ENCODE measurements at regions not wholly inside any gene's neighbourhood (a gene's known extent, or its start where the extent isn't known, plus 50 kb on each side); places are given as distances from the start of the nearest gene placed in this dataset.
"Not testable (repeated sequence)": the region's sequence is repeated elsewhere in the genome, so short reads cannot be mapped to it uniquely, and the experiment has no call there.

GRCh38 chr5:17405976-17406375 lies 92.1 kb upstream of the TAF11L2 start:
- H3K9me3 ChIP-seq (ENCODE audit: control insufficient read depth in 5 of 5, low read length in 5 of 5), result no peaks in the 10 kb centered on the region
- H3K4me3 ChIP-seq (ENCODE audit: low read depth in 1 of 5, low read length in 5 of 5), result no peak overlapping the region
- H3K9ac ChIP-seq (ENCODE audit: low read length in 5 of 5), result no peak overlapping the region
- peaks cover 0 to 6% (median 0%) of the 10 kb centered on the region in 5 donors for H3K27me3 ChIP-seq (ENCODE audit: control insufficient read depth in 5 of 5, insufficient read depth in 4 of 5, low read length in 5 of 5)
- no peaks in the 10 kb centered on the region for H3K36me3 ChIP-seq (ENCODE audit: control insufficient read depth in 5 of 5, insufficient read depth in 5 of 5, low read length in 5 of 5)
- H3K4me1 ChIP-seq (ENCODE audit: control insufficient read depth in 5 of 5, insufficient read depth in 5 of 5, low read length in 5 of 5), result no peaks in the 10 kb centered on the region
- no peak overlapping the region for H3K27ac ChIP-seq (ENCODE audit: low read depth, low read length)

DNA sequence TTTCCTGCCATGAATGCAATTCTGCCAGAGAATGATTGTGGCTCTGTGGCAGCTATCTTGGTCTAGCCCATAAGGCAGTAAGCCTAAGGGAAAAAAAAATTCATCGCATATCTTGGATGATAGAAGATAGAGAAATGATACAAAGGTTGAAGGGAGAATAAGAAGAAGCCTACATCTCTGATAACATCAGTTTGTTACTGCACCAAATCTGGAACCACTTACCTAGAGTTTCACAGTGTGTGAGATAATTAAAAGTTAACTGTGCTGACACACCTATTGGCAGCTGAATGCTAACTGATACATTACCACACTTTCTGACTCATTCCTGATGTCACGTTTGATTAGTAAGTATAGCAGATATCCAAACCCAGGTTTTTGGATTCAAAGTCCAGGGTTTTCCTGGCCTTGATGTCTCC lies 91.6 kb upstream of the TAF11L2 start:
- no peak overlapping the region for H3K4me3 ChIP-seq (ENCODE audit: low read depth in 1 of 5, low read length in 5 of 5)
- no peaks in the 10 kb centered on the region for H3K4me1 ChIP-seq (ENCODE audit: control insufficient read depth in 5 of 5, insufficient read depth in 5 of 5, low read length in 5 of 5)
- H3K27ac ChIP-seq (ENCODE audit: low read depth, low read length), result no peak overlapping the region
- no peaks in the 10 kb centered on the region for H3K36me3 ChIP-seq (ENCODE audit: control insufficient read depth in 5 of 5, insufficient read depth in 5 of 5, low read length in 5 of 5)
- H3K9ac ChIP-seq (ENCODE audit: low read length in 5 of 5), result no peak overlapping the region
- no peaks in the 10 kb centered on the region for H3K9me3 ChIP-seq (ENCODE audit: control insufficient read depth in 5 of 5, low read length in 5 of 5)
- peaks cover 0 to 3% (median 0%) of the 10 kb centered on the region in 5 donors for H3K27me3 ChIP-seq (ENCODE audit: control insufficient read depth in 5 of 5, insufficient read depth in 4 of 5, low read length in 5 of 5)

DNA sequence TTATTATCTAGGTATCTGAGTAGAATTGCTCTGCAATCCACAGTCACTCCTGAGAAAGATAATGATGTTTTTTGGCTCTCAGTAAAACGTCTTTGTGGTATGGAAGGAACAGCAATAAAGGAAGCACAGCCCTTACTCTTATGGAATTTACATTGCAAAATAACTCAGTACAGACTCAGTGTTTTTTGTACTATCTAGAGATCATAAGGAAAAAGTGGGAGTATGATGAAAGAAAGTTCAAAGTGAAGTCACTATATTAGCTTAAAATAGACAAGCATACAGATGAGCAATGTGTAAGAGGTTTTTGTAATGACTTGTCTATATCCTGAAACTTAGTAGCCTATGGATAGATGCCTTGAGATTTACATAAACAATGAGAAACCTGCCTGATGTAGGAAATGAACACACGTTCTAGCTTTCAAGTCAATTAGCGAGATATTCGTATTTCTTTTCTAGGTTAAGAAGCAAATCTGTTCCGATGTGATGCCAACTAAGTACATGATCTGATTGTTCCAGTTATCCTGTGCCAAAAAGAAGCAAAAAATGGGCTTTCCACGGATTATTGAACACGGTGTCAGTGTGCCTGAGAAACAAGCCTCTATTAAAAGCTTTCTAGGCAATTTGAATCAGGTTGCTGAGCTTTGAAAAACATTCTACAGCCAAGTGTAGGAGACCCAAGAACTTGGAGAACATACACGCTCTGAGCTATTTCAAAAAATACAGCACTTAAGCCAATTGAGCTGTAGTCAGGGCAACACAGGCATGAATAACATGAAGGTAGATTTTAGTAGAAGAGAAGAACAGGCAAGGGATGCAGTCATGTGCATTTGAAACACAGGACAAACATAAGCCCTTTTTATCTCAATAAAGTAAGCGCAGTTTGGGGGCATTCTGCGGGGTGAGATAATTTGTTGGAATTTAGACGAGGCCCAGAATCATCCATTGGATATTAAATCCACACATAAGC lies 86.3 kb upstream of the TAF11L2 start:
- Histone ChIP-seq H3K4me3 (ENCODE audit: low read depth in 1 of 5, low read length in 5 of 5) (no peak overlapping the region), H3K9me3 (ENCODE audit: control insufficient read depth in 5 of 5, low read length in 5 of 5) (no peaks in the 10 kb centered on the region), H3K4me1 (ENCODE audit: control insufficient read depth in 5 of 5, insufficient read depth in 5 of 5, low read length in 5 of 5) (no peaks in the 10 kb centered on the region), H3K9ac (ENCODE audit: low read length in 5 of 5) (no peak overlapping the region), H3K27ac (ENCODE audit: low read depth, low read length) (no peak overlapping the region), H3K27me3 (ENCODE audit: control insufficient read depth in 5 of 5, insufficient read depth in 4 of 5, low read length in 5 of 5) (no peaks in the 10 kb centered on the region), H3K36me3 (ENCODE audit: control insufficient read depth in 5 of 5, insufficient read depth in 5 of 5, low read length in 5 of 5) (no peaks in the 10 kb centered on the region)

DNA sequence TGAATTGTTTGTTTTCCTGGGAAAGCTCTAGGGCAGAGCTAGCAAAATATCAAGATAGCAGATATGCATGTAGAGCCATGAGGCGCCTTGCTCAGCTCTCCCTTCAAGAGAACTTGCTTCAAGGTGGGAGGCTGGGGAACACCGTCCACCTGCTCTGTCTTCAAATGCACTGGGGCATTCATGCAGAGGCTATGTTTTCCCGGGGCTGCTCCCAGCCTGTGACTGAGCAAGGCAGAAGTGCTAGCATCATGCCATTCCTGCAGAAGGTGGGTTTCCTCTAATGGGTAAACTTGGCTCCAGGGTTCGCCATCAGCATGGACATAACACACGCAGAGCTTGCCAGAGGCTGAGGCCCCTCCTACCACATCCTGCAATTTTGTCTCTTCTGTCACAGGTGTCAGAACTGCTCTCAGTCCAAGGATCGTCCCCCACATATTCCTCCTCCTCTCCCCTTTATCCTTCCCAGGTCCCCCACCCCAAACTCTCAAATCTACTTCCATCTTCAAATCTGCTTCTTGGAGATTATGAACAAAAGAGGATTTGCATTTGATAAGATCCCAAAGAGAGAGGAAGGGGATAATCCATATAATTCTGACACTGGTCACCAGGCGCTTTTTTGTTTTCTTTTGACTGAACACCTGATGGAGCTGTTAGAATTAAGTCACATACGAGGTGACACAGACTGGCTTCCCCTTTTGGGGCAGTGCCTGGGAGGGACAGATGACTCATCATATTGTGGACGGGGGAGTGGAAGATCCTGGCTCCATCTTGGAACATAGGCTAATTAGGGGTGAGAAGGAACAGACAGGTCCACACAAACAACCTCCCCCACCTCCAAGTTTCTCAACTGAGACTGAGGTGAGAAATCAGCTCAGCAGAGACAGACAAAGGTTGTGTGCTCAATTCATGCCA lies 85.0 kb upstream of the TAF11L2 start:
- Histone ChIP-seq H3K36me3 (ENCODE audit: control insufficient read depth in 5 of 5, insufficient read depth in 5 of 5, low read length in 5 of 5) (no peaks in the 10 kb centered on the region), H3K4me1 (ENCODE audit: control insufficient read depth in 5 of 5, insufficient read depth in 5 of 5, low read length in 5 of 5) (no peaks in the 10 kb centered on the region), H3K9ac (ENCODE audit: low read length in 5 of 5) (no peak overlapping the region), H3K4me3 (ENCODE audit: low read depth in 1 of 5, low read length in 5 of 5) (no peak overlapping the region), H3K27me3 (ENCODE audit: control insufficient read depth in 5 of 5, insufficient read depth in 4 of 5, low read length in 5 of 5) (no peaks in the 10 kb centered on the region), H3K27ac (ENCODE audit: low read depth, low read length) (no peak overlapping the region), H3K9me3 (ENCODE audit: control insufficient read depth in 5 of 5, low read length in 5 of 5) (no peaks in the 10 kb centered on the region)

DNA sequence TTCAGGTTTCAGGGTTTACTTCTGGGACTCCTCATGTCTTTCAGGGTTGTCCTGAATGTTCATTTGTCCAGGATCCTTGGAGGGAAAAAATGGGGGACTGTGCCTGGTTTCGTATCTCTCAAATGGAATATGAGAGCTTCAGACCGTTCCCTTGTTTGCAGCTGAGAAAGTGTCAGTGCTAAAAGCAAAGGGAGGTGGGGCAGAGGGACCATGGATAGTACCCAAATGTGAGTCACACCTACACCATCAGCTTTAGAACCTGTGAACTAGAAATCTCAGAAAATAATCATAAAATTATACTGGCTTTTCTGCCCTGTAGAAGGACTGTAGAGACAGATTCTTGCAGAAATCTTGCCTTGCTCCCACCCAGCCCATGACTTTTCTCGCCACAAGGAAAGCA lies 84.3 kb upstream of the TAF11L2 start:
- Histone ChIP-seq H3K4me3 (ENCODE audit: low read depth in 1 of 5, low read length in 5 of 5) (no peak overlapping the region), H3K27ac (ENCODE audit: low read depth, low read length) (no peak overlapping the region), H3K4me1 (ENCODE audit: control insufficient read depth in 5 of 5, insufficient read depth in 5 of 5, low read length in 5 of 5) (no peaks in the 10 kb centered on the region), H3K36me3 (ENCODE audit: control insufficient read depth in 5 of 5, insufficient read depth in 5 of 5, low read length in 5 of 5) (no peaks in the 10 kb centered on the region), H3K9ac (ENCODE audit: low read length in 5 of 5) (no peak overlapping the region), H3K27me3 (ENCODE audit: control insufficient read depth in 5 of 5, insufficient read depth in 4 of 5, low read length in 5 of 5) (no peaks in the 10 kb centered on the region), H3K9me3 (ENCODE audit: control insufficient read depth in 5 of 5, low read length in 5 of 5) (no peaks in the 10 kb centered on the region)

DNA sequence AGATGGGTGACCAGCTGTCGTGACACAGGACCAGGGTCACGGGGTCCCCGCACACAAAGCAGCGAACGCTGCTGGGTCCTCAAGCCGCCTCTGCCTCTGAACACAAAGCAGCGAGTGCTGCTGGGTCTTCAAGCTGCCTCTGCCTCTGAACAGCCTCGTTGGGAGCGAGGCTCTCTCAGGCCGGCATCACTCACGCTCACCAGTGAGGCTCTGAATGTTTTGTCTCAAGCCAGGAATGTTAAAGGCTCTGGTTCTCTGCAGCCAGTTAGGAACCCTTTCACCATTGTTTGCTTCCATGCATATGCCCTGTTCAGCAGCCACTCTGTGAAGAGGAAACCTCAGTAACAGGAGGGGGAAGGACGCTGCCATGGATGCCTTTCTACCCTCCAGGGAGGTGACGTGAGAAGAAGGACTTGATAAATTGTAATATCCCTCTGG lies 82.7 kb upstream of the TAF11L2 start:
- Histone ChIP-seq H3K9ac (ENCODE audit: low read length in 5 of 5) (no peak overlapping the region), H3K27me3 (ENCODE audit: control insufficient read depth in 5 of 5, insufficient read depth in 4 of 5, low read length in 5 of 5) (no peaks in the 10 kb centered on the region), H3K27ac (ENCODE audit: low read depth, low read length) (no peak overlapping the region), H3K4me1 (ENCODE audit: control insufficient read depth in 5 of 5, insufficient read depth in 5 of 5, low read length in 5 of 5) (no peaks in the 10 kb centered on the region), H3K9me3 (ENCODE audit: control insufficient read depth in 5 of 5, low read length in 5 of 5) (no peaks in the 10 kb centered on the region), H3K4me3 (ENCODE audit: low read depth in 1 of 5, low read length in 5 of 5) (no peak overlapping the region), H3K36me3 (ENCODE audit: control insufficient read depth in 5 of 5, insufficient read depth in 5 of 5, low read length in 5 of 5) (no peaks in the 10 kb centered on the region)

DNA sequence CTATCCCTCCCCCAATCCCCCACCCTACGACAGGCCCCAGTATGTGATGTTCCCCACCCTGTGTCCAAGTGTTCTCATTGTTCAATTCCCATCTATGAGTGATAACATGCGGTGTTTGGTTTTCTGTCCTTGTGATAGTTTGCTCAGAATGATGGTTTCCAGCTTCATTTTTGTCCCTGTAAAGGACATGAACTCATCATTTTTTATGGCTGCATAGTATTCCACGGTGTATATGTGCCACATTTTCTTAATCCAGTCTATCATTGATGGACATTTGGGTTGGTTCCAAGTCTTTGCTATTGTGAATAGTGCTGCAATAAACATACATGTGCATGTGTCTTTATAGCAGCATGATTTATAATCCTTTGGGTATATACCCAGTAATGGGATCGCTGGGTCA lies 81.7 kb upstream of the TAF11L2 start:
- H3K27me3 ChIP-seq (ENCODE audit: control insufficient read depth in 5 of 5, insufficient read depth in 4 of 5, low read length in 5 of 5); H3K4me1 ChIP-seq (ENCODE audit: control insufficient read depth in 5 of 5, insufficient read depth in 5 of 5, low read length in 5 of 5); H3K27ac ChIP-seq (ENCODE audit: low read depth, low read length); H3K9ac ChIP-seq (ENCODE audit: low read length in 5 of 5); H3K4me3 ChIP-seq (ENCODE audit: low read depth in 1 of 5, low read length in 5 of 5); H3K9me3 ChIP-seq (ENCODE audit: control insufficient read depth in 5 of 5, low read length in 5 of 5); H3K36me3 ChIP-seq (ENCODE audit: control insufficient read depth in 5 of 5, insufficient read depth in 5 of 5, low read length in 5 of 5): not testable (repeated sequence)

DNA sequence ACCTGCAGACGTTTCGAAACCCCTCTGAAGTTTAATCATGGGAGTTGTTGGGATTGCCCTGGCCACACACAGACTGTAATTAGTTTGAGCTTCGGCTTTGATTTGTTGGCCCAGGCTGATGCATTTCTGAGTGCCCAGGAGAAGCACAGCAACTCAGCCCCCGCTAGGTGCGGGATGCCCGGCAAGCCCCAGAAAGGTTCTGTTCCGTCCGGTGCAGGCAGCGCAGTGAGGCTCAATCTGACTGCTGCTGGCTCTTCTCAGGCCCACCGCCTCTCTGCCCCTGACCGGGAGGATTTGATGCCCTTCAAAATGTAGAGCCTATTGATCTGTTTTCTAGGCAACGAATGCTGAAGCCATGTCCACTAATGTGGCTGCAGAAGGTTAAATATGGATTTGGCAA lies 73.4 kb upstream of the TAF11L2 start:
- H3K9me3 ChIP-seq (ENCODE audit: control insufficient read depth in 5 of 5, low read length in 5 of 5), result no peaks in the 10 kb centered on the region
- H3K4me1 ChIP-seq (ENCODE audit: control insufficient read depth in 5 of 5, insufficient read depth in 5 of 5, low read length in 5 of 5), result no peaks in the 10 kb centered on the region
- H3K36me3 ChIP-seq (ENCODE audit: control insufficient read depth in 5 of 5, insufficient read depth in 5 of 5, low read length in 5 of 5), result no peaks in the 10 kb centered on the region
- H3K4me3 ChIP-seq (ENCODE audit: low read depth in 1 of 5, low read length in 5 of 5), result no peak overlapping the region
- no peak overlapping the region for H3K9ac ChIP-seq (ENCODE audit: low read length in 5 of 5)
- H3K27me3 ChIP-seq (ENCODE audit: control insufficient read depth in 5 of 5, insufficient read depth in 4 of 5, low read length in 5 of 5), result no peaks in the 10 kb centered on the region
- no peak overlapping the region for H3K27ac ChIP-seq (ENCODE audit: low read depth, low read length)

- H3K27me3 ChIP-seq (ENCODE audit: control insufficient read depth in 5 of 5, insufficient read depth in 4 of 5, low read length in 5 of 5), result no peaks in the 10 kb centered on the region
- H3K9me3 ChIP-seq (ENCODE audit: control insufficient read depth in 5 of 5, low read length in 5 of 5), result no peaks in the 10 kb centered on the region
- no peak overlapping the region for H3K9ac ChIP-seq (ENCODE audit: low read length in 5 of 5)
- no peaks in the 10 kb centered on the region for H3K4me1 ChIP-seq (ENCODE audit: control insufficient read depth in 5 of 5, insufficient read depth in 5 of 5, low read length in 5 of 5)
- H3K27ac ChIP-seq (ENCODE audit: low read depth, low read length), result no peak overlapping the region
- no peak overlapping the region for H3K4me3 ChIP-seq (ENCODE audit: low read depth in 1 of 5, low read length in 5 of 5)
- no peaks in the 10 kb centered on the region for H3K36me3 ChIP-seq (ENCODE audit: control insufficient read depth in 5 of 5, insufficient read depth in 5 of 5, low read length in 5 of 5)
Measured at GRCh38 chr5:17425385-17426070, 72.5 kb upstream of the TAF11L2 start.
